Glutamatergic neuron (in vitro differentiated cells): ENCODE measurements at regions not wholly inside any gene's neighbourhood (a gene's known extent, or its start where the extent isn't known, plus 50 kb on each side); places are given as distances from the start of the nearest gene placed in this dataset.

Source experiments
- DNase-seq: peaks from one replicate; pipeline ENCODE4 v3.0.0; 2022
- H3K27ac Mint-ChIP-seq: one replicate; pipeline ENCODE4 v1.8.0; 2020; ENCODE audit warnings: mild to moderate bottlenecking, mixed read lengths, inconsistent platforms; ENCODE audit not compliant: unreplicated experiment
- H3K27me3 Mint-ChIP-seq: one replicate; pipeline ENCODE4 v1.8.0; 2020; ENCODE audit warnings: mild to moderate bottlenecking, moderate library complexity, mixed read lengths, inconsistent platforms; ENCODE audit not compliant: unreplicated experiment
- H3K36me3 Mint-ChIP-seq: one replicate; pipeline ENCODE4 v1.8.0; 2020; ENCODE audit warnings: mild to moderate bottlenecking, mixed read lengths, inconsistent platforms; ENCODE audit not compliant: unreplicated experiment
- H3K4me1 Mint-ChIP-seq: one replicate; pipeline ENCODE4 v1.8.0; 2020; ENCODE audit warnings: mild to moderate bottlenecking, low read depth, mixed read lengths, inconsistent platforms; ENCODE audit not compliant: unreplicated experiment
- H3K4me3 Mint-ChIP-seq: one replicate; pipeline ENCODE4 v1.8.0; 2020; ENCODE audit warnings: mild to moderate bottlenecking, mixed read lengths, inconsistent platforms; ENCODE audit not compliant: unreplicated experiment
- H3K9me3 Mint-ChIP-seq: one replicate; pipeline ENCODE4 v1.8.0; 2020; ENCODE audit warnings: mild to moderate bottlenecking, moderate library complexity, mixed read lengths, inconsistent platforms; ENCODE audit not compliant: unreplicated experiment
- TF ChIP-seq, protein P1 (sequence below): fragments of 200-600 bp; sonication (generic); IDR thresholded peaks from one replicate; pipeline ENCODE4 v1.5.0; 2021; ENCODE audit not compliant: partially characterized antibody, unreplicated experiment

DNA sequence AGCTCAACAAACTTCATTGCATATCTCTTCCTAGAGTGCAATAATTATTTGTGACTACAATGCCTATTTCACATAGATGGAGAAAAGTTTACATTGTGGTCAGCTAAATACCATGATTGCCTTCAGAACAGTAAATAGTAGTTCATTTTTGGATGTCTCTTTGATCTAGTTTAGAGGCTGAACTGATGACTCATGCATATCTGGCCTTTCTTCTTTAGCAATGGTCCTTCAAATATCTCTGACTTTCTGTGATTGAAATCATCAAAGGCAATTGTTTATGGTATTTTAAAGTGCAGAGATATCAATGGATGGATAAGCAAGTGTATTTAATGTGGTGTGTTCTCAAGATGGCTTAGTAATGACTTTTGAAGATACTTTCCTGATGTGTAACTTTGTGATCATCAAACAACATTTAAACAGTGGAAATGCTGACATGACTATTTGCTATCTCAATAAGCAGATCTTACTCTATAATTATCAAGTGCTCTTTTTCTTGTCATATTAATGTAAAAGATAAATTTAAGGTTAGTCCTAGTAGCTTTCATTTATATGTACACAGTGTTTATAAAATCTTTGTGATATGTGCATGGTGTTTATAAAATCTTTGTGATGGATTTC lies 523.7 kb upstream of the SLC35B3 start:
- H3K4me3 Mint-ChIP-seq = no peak overlapping the region
- H3K27me3 Mint-ChIP-seq = no peaks in the 10 kb centered on the region
- no peaks in the 10 kb centered on the region for H3K9me3 Mint-ChIP-seq
- no peaks in the 10 kb centered on the region for H3K36me3 Mint-ChIP-seq
- no peak overlapping the region for H3K27ac Mint-ChIP-seq
- TF ChIP-seq, protein P1, sequence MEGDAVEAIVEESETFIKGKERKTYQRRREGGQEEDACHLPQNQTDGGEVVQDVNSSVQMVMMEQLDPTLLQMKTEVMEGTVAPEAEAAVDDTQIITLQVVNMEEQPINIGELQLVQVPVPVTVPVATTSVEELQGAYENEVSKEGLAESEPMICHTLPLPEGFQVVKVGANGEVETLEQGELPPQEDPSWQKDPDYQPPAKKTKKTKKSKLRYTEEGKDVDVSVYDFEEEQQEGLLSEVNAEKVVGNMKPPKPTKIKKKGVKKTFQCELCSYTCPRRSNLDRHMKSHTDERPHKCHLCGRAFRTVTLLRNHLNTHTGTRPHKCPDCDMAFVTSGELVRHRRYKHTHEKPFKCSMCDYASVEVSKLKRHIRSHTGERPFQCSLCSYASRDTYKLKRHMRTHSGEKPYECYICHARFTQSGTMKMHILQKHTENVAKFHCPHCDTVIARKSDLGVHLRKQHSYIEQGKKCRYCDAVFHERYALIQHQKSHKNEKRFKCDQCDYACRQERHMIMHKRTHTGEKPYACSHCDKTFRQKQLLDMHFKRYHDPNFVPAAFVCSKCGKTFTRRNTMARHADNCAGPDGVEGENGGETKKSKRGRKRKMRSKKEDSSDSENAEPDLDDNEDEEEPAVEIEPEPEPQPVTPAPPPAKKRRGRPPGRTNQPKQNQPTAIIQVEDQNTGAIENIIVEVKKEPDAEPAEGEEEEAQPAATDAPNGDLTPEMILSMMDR = no peak
- no peak for DNase-seq
- H3K4me1 Mint-ChIP-seq = no peaks in the 10 kb centered on the region

DNA sequence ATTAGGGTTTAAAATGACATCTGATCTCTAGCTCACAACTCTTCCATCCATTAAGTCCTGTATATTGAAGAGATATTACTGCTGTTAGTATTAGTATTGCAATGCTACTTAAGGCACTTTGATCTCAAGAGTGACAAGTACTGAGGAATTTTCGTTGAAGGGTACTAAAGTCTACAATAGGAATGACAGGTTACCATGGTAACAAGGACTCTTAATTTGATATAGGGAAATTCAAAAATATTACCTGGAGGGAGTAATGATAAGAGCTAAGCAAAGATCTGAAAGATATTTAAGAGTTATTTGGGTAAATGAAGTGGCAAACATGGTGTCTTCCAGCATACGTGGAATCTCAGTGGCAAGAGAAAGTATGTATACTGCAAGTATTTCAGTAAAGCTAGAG lies 518.0 kb upstream of the SLC35B3 start:
- DNase-seq = no peak
- Mint-ChIP-seq H3K27me3 (peaks cover 2% of the 10 kb centered on the region), H3K36me3 (no peaks in the 10 kb centered on the region), H3K4me1 (peaks cover 15% of the 10 kb centered on the region), H3K4me3 (no peak overlapping the region), H3K9me3 (peaks cover 2% of the 10 kb centered on the region), H3K27ac (no peak overlapping the region)
- TF ChIP-seq, protein P1 = no peak

DNA sequence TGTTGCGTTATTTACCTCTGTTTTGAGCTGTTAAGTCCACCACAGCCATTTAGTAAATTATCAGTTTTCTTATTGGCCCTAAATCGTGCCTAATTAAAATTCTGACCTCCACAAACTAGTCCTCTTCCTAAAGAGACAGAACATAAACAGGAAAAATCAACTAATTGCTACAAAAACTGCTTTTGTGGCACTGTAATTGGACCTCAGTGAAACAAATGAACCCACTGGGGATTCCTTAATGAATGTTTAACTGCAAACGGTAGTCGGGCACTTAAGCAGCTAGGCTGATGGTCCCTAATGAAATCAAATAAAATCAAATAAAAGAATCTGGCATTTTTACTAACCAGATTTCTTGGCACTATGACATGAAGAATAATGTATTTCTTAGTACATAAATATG lies 513.4 kb upstream of the SLC35B3 start:
- Mint-ChIP-seq H3K36me3 (no peaks in the 10 kb centered on the region), H3K27me3 (peaks cover 2% of the 10 kb centered on the region), H3K9me3 (peaks cover 2% of the 10 kb centered on the region), H3K27ac (peak overlapping the region; percentile 57), H3K4me3 (peak overlapping the region; percentile 50), H3K4me1 (peaks cover 19% of the 10 kb centered on the region)
- TF ChIP-seq, protein P1 = no peak
- DNase-seq = no peak

DNA sequence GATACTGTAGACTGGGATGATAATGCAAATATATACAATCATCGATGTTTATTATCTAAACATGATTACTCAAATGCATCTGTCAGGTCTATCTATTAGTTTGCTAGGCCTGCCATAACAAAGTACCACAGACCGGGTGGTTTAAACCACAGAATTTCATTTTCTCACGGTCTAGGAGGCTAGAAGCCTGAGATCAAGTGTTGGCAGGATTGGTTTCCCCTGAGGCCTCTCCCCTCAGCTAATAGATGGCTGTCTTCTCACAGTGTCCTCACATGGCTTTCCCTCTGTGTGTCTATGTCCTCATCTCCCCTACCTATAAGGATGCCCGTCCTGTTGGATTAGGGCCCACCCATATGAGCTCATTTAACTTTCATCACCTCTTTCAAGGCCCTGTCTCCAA lies 512.6 kb upstream of the SLC35B3 start:
- Mint-ChIP-seq H3K36me3 (no peaks in the 10 kb centered on the region), H3K4me1 (peaks cover 19% of the 10 kb centered on the region), H3K27me3 (peaks cover 2% of the 10 kb centered on the region), H3K27ac (peak overlapping the region; percentile 69), H3K4me3 (no peak overlapping the region), H3K9me3 (peaks cover 2% of the 10 kb centered on the region)
- no peak for DNase-seq
- TF ChIP-seq, protein P1 = no peak

DNA sequence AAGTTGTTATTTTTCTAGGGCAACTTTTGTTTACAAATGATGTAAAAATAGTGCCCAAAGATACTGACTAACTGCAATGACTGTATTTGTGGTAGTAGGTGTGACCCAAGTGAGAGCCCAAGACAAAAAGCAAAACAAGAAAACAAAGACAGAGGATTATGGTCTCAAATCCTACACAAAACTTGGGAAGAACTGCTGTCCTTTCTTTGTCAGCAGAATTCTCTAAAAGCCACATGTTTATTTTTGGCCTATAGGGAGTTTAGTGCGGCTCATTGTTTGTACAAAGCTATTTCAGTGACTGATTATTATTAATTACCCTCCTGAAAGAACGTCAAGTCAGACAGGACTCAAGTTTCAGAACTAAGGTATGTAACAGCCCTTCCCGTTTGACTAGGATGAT lies 509.2 kb upstream of the SLC35B3 start:
- H3K4me1 Mint-ChIP-seq = peaks cover 18% of the 10 kb centered on the region
- peaks cover under 1% of the 10 kb centered on the region for H3K27me3 Mint-ChIP-seq
- H3K36me3 Mint-ChIP-seq = no peaks in the 10 kb centered on the region
- TF ChIP-seq, protein P1 = no peak
- no peak overlapping the region for H3K27ac Mint-ChIP-seq
- DNase-seq = no peak
- H3K4me3 Mint-ChIP-seq = no peak overlapping the region
- H3K9me3 Mint-ChIP-seq = no peaks in the 10 kb centered on the region
